IPS DF 19.7 (cell line): ENCODE measurements at regions not wholly inside any gene's neighbourhood (a gene's known extent, or its start where the extent isn't known, plus 50 kb on each side); places are given as distances from the start of the nearest gene placed in this dataset.
A peak's percentile ranks its signal among the peaks of the same experiment; 100 is the strongest.

ENCODE experiments used
- DNase-seq: peaks from one replicate; pipeline ENCODE4 v3.0.0-alpha.2; 2013; ENCODE audit warnings: low read depth, low spot score

DNA sequence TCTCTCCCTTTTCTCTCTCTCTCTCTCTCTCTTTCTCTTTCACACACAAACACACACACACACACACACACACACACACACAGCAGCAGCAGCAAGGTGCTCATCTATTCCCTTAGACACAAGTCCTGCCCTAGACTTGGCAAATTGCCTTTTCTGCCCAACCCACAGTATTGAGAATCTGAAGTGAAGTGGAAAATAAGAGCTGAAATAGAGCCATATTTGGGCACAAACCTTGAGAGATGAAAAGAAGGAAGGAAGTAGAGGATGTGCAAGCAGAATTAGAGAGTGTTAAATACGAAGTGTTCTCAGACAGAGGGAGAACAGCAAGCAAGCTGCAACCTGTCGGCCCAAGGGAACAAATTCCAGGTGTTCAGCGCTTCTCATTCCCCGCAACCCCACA lies 557.5 kb upstream of the NOX3 start:
- no peak for DNase-seq

DNA sequence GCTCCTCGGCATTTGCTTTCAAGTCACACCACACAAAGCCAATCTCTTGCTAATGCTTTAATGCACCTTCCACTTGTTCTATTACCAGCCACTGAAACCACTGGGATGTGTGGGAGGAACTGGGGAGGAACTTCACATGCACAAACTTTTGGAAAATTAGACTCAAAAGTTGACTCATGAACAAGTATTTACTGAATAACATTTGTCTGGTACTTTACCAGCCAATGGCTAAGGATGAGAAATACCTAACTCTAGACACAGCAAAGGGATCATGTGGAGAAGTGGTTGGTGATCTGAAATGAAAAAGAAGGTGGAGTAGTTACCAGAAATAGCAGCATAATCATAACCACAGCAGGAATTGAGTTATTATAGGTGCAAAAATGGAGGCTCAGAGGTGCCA lies 554.0 kb upstream of the NOX3 start:
- no peak for DNase-seq

- DNase-seq: no peak
Measured at GRCh38 chr6:156004796-156005195, 549.2 kb upstream of the NOX3 start.

DNA sequence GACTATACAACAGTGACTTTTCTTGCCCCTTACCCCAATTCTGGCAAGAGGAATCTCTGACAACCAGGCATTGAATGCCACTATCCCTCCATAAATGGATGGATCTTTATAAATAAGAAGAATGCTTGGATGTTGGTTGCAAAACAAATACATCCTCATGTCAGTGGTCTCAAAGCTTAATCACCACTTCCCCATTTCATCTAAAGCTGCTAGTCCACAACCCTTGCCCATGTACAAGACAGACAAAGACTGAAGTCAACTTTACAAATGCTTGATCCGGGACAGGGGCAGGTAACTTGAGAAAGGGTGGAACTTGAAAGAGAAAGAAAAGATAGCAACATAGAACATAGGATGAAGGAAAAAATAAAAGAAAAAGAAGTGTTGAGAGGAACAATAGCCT lies 540.5 kb upstream of the NOX3 start:
- no peak for DNase-seq

- no peak for DNase-seq
Measured at GRCh38 chr6:155995281-155995680, 539.6 kb upstream of the NOX3 start.

GRCh38 chr6:155994086-155994485 lies 538.4 kb upstream of the NOX3 start:
- DNase-seq: no peak

- no peak for DNase-seq
Measured at GRCh38 chr6:155993240-155993639, 537.6 kb upstream of the NOX3 start.

DNA sequence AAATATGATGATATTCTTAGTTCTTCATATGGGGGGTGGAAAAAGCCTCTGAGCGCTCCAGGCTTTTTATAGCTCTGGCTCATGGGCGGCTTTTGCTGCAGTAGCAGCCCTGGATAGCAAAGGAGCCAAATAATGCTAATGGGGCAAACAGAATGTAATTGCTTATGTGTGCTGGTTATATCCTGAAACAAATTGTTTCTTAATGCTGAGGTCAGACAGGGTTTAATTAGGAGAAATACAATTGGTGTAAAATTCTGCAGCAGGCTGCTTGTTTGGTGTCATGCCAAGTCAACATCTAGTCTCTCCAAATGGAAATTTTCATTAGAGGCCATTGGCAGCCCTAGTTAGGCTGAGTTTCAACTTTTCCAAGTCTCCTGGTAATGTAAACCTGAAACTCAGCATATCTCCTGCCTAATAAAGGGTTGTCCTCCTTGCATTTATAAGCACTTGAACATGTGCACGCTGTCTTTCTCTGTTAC lies 530.1 kb upstream of the NOX3 start:
- no peak for DNase-seq

GRCh38 chr6:155980768-155981079 lies 525.1 kb upstream of the NOX3 start:
- DNase-seq: no peak

DNA sequence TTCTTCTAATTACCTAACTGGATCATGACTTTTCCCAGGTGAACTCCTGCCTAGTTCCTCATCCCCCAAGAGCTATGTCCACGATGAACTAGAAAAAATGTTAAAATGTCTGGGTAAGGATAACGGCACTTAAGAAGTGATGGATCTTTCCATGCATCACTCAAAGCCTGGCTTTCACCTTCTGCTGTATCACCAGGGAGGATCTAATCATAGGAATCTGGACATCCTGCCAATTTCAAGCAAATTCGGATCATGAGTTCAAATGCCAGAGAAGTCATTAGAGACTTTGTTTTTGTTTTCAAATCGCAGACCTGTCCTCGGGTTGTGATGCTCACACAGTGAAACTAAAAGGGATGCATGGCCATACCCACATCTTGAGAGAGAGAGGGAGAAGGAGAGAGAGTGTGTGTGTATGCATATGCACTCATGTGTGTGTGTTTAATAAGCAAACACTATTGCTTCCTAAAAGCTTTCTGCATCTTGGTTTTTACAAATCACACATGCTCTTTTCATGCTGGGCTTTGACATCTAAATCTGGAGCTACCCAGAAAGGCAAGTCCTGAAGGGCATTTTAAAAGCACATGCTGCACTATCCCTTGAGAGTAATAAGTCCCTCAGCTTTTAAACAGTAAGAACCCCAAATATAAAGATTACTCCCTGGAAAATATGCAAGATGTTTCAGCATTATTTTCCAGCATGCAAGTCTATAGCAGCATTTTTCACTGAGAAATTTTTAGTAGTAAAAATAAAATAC lies 524.6 kb upstream of the NOX3 start:
- DNase-seq: no peak

DNA sequence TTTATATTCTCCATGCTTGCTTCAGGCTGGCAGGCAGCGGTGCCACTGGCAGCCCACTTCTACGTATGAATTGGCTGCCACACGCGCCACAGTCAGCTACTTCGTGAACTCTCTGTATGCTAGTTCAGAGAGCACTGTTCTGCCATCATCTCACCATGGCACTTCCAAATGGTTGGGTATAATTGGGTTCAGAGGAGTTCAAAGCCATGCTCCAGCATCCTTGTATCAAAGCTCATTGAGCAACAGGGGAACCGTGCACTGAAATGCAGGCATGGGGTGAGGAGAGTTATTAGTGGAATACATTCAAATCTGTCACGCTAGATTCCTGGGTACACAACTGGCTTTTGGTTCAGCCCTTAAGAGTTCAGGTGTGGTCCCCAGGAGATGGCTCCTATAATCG lies 519.9 kb upstream of the NOX3 start:
- no peak for DNase-seq

GRCh38 chr6:155974811-155975323 lies 519.2 kb upstream of the NOX3 start:
- no peak for DNase-seq

DNA sequence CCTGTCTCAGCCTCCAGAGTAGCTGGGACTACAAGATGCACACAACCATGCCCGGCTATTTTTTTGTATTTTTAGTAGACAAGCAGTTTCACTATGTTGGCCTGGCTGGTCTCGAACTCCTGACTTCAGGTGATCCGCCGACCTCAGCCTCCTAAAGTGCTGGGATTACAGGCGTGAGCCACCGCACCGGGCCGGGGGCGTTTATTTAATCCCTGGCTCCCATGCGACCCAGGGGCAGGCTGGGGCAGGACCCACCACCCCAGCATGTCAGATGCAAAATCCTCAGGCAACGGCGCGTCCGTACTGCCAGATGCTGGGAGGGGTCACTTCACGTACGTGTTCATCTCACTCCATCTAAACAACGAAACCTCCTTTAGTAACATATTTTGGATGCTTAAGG lies 518.7 kb upstream of the NOX3 start:
- no peak for DNase-seq

- no peak for DNase-seq
Measured at GRCh38 chr6:155970876-155971708, 515.5 kb upstream of the NOX3 start.

DNA sequence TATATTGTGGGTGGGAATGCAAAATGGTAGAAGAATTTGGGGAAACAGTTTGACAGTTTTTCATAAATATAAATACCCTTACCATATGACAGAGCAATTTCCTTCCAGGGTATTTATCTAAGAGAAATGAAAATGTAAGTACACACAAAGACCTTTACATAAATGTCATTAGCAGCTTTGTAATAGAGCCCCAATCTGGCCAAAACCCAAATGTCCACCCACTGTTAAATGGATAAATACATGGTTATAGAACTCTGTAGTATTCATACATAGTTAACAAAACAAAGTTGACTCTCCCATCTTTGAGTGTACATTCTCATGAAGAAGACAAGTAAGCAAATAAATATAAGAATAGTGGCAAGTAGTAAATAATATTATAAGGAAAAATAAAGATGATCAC lies 514.8 kb upstream of the NOX3 start:
- no peak for DNase-seq

GRCh38 chr6:155968921-155969320 lies 513.3 kb upstream of the NOX3 start:
- no peak for DNase-seq

GRCh38 chr6:155967322-155967721 lies 511.7 kb upstream of the NOX3 start:
- no peak for DNase-seq

DNA sequence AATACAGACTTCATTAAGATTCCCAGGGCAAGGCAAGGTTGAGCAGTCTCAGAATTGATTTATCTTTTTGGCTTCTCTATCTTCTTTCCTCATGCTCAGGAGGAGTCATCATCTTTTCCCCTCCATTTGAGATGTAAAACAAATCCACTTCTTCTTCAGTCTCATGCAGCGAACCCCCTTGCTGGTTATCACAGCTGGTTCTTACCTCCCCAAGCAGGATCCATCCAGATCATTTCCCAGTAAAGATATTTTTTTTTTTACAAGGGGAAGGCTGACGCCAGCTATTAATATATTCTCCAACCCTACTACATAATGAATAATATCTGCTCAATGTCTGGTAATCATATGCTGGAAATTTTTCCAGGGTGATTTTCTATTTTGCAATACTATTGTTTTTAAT lies 508.9 kb upstream of the NOX3 start:
- no peak for DNase-seq

- DNase-seq: no peak
Measured at GRCh38 chr6:155962276-155962675, 506.6 kb upstream of the NOX3 start.

DNA sequence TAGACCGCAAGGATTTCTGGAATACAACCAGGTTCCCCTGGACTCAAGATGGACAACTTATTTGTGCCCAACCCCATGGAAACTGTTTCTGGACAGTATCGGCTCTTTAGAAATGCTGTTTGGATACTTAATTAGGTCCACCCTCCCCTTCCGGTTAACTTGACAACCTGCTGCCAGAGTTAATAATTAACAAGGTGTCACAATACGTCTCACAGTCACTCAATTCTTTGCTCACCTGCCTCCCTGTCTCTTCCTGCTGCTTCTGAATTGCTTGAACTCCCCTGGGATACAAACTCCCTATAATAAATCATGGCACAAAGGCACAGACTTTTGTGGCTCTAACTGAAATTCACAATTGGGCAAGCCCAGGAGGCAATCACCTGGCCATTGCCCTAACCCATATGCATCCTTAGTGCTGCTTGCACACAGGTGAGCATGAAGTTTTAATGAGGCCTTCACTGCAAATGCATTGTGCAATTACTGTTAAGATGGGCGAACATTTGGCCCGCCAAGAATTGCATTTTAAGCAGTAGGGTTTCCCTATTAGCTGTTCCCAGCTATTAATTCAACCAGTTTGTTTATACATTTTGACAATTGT lies 504.4 kb upstream of the NOX3 start:
- DNase-seq: no peak

- no peak for DNase-seq
Measured at GRCh38 chr6:155958550-155958949, 502.9 kb upstream of the NOX3 start.

DNA sequence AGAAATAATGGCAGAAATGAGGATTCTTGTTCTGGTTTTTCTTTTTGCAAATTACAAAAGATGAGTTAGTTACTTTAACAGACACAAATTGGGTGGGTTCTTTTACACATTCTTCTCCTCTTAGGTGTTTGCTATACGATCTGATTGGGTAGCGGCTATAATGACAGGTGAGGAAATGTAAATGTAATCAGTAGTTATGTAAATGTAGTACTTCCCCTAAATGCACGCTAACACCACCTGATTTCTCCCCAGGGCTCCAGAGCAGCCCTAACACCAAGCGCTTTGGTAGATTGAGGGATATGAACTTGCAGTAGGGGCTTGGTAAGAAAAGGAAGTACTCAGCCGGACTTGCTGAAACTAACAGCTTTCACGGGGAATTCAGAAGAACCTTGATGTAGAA lies 499.4 kb upstream of the NOX3 start:
- peak; percentile 88 for DNase-seq

- DNase-seq: no peak
Measured at GRCh38 chr6:155954149-155954548, 498.5 kb upstream of the NOX3 start.
